Forelimb muscle (tissue), 1 donor: ENCODE measurements at regions not wholly inside any gene's neighbourhood (a gene's known extent, or its start where the extent isn't known, plus 50 kb on each side); places are given as distances from the start of the nearest gene placed in this dataset.

Experiments used
- DNase-seq: peaks from one replicate; pipeline ENCODE4 v3.0.0-alpha.2; 2013; ENCODE audit warnings: low read depth

DNA sequence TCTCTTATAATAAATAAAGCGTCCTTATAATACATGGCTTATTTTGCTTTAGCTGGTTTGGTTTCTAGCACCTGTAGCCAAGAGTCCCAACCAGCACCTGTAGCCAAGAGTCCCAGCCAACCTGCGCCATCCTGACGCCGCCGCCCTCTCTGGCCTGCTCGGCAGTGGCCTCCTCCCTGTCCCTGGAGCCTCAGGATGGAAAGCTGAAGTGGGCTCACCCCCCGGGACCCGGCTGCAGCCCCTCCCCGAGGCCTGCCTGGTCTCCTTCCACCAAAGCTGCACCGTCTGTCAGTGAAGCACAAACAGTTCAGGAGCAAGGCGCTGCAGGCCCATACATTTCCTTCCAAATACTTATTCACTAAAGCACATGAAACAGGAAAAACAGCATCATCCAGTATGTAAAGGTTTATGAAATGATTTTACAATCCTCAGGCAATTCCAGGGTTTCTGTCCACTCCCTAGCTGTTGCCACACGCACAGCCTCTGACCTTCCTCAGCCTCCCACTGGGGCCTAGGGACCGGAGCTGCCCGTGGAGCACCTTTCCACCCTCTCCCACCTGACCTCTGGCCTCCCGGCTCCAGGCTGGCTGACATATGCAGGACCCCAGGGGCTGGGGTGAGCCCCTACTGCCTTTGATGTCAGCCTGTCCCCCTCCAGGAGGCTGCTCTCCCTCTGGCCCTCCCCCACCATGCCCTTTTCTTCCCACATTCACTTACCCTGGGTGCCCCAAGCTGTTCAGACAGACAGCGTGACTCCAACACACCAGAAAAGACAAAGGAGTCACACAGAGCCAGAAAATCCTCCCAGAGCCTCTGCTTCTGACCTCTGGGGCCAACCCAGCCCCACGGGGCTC lies 149.6 kb upstream of the PPP2R2D start:
- DNase-seq: no peak

DNA sequence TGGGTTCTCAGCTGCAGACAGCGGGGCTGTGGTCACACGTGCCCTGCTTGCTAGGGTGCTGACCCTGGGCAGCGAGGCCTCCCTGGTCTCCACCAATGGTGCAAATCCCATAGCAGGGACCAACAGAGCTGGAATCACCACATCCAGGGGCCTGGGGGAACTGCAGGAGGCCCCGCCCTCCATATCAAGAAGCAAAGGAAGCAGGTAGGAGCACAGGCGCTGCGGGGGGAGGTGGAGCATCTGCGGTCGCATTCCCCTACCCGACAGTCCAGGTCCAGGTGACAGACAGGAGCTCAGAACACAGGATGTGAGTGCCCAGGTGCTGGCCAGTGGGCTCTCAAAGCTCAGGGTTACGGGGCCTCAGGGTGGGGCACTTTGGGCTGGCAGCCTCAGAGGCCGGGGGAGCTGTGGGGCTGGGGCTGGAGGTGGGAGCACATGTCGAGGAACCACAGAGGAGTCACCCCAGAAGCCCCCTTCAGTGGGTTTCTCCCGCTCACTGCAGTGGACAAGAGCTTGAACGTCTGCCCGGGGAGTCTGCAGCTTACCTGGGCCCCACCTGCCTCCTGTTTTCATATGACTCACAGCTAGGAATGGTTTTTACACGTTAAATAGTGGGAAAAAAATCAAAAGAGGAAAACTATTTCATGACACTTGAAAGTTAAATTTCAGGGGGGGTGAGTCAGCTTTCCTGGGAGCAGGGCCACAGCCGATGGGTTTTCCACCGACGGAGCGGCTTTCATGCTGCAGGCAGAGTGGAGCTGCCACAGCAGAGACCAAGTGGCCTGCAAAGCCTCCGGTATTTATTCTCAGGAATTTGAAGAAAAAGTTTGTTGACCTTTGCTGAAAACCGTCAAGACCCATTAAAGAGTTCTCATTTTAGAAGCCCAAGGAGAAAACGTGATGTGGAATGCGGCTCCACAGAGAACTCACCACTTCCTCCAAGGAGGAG lies 148.7 kb upstream of the PPP2R2D start:
- DNase-seq: no peak

DNA sequence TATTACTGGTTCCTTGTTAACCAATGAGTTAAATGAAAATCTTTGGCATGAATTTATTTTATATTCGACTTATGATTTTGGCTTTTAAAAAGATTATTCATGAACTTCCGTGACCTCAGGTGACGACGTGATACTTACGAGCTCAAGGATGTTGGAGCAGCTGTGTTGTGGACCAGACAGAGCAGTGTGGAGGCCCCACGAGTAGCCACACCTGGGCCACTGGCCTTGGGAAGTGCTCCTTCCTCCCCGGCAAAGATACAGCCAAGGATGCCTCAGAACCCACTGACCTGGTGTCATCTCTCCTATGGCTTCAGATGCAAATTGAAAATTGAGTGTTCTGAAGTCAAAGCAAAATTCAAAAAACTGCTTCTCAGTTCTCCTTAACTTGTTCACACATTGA lies 147.5 kb upstream of the PPP2R2D start:
- no peak for DNase-seq

DNA sequence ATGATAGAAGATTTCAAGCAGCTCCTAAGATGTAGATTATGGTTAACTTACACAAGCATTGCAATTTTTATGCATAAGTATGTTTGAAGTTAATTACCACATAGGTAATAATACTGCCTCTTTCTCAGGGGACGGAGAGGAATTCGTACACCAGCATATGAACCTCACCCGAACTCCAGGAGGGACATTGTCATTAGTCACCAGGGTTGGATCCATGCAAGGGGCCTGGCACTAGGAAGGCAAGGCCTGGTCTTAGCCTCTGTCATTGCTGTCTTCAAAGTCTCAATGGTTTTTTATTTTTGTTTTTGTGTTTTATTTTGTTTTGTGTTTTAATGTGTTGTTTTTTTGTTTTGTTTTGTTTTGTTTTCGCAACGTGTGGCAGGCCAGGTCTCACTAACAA lies 145.6 kb upstream of the PPP2R2D start:
- DNase-seq: no peak

DNA sequence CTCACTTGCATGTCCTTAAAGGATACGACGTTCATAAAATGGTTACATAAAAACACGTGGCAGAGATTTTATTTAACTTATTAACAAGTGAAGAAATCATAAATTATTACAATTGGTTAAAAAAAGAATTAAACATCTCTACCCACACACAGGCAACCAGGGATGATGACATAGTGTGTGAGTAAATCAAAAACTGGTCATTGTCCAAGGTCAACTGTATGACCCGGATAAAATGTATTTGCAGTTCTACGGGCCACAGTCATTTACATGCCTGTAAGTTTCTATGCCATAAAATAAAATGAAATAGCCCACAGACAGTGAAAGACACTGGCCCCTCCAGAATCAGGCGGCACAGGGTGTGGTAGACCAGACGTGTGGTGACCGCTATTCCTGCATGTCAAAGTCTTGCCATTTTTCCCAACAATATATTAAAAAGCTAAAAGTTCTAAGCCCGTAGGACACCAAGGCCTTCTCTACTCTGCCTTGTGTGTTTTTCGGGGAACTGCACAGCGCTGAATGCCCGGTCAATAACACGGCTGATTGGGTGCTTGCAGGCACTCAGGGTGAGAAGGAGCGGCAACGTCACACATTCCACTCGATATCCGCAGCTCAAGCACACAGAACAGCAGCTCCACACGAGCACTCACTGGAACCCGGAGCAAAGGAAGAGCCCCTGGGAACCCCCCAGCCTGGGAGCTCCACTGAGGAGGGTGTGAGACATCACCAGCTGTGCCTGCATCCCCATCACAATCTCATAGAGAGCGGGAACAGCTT lies 143.3 kb upstream of the PPP2R2D start:
- no peak for DNase-seq

DNA sequence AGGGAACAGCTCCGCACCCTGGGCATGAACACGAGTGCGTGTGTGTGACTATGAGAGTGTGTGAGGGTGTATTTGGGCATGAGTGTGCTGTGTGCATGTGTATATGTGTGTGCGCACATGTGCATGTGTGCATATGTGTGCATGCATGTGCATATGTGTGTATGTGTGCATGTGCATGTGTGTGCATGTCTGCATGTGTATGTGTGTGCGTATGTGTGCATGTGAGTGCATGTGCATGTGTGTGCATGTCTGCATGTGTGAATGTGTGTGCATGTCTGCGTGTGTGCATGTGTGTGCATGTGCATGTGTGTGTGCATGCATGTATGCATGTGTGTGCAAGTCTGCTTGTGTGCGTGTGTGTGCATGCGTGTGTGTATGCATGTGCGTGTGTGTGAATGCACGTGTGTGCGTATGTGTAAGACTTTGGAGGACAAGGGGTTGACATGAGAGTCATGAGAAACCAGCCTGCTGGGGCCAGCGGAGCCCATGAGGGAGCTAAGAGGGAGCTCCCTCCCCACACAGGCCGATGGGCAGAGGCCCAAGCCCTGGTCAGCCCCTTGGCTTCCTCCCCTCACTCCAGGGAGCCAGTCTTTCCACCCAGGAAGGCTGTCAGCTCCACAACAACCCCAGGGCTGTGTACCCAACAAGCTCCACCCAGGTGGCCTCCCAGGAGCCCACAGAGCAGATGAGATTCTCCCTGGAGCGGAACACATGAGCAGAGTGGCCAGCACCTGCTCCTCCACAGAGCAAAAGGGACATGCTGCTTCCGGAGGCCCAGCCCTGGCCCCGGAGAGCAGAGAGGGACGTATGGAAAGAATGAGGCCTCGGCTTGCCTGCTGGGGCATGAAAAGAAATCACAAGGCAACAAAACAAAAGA lies 142.5 kb upstream of the PPP2R2D start:
- DNase-seq: no peak

DNA sequence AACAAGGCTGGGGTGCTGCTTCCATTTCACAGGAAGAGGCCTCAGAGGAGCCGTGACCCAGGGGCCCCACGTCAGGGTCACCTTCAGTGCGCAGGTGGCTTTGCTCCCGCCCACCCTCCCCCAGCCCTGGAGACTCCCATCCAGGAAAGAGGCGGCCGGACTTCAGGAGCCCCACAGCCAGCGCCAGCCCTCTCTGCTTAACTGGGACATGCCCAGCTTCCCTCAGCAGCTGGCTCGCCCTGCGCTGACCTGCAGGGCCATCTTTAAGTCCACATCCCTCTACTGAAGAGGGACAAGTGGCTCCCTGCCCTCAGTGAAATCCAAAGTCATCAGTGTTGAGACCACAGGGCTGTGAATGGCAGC lies 141.9 kb upstream of the PPP2R2D start:
- DNase-seq: no peak

DNA sequence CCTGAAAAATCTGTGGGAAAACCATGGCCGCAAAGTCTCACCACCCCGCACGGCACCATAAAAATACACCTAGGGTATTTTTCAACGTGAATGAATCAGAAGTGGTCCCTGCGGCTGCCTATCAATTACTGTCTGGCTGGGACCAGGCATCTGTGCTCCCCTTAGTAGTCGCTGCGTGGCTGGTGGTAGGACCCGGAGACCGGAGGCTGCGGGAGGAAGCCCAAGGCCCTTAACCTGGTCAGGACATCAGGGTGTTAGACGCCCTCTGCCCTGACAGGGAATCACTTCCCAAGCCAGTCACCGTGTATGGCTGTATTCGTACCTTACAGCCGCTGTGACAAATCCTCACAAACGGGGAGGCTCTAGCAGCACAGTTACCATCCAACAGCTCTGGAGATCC lies 141.5 kb upstream of the PPP2R2D start:
- DNase-seq: no peak

DNA sequence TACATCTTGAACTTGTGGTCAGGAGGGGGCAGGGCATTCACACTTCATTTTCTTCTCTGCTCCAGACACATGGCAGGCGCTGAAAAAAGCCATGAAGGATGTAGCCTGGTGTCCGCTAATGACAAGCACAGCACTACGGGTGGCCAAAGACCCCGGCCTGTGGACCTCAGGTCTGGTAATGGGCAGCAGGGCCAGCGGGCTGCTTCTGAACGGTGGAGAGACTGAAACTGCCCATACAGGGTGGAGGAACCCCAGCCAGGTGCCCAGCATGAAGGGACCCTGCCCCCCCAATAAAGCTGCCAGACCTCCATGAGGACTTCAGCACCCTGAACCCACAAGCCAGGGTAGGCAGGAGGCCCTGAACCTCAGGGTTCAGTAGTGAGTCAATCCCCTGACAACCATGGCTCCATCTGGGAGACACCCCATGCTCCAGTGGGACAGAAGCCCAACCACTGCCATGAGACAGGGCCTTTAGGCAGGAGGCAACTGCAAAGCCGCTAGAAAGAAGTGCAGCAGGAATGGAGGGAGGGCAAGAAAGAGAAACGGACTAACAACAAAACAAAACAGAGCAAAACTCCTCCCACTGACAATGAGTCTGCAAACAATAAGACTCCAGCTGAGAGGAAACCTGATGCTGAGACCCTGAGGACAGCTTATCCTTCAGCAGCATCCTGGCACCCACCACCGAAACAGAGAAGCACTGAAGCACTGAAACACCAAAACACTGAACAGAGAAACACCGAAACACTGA lies 140.2 kb upstream of the PPP2R2D start:
- no peak for DNase-seq

DNA sequence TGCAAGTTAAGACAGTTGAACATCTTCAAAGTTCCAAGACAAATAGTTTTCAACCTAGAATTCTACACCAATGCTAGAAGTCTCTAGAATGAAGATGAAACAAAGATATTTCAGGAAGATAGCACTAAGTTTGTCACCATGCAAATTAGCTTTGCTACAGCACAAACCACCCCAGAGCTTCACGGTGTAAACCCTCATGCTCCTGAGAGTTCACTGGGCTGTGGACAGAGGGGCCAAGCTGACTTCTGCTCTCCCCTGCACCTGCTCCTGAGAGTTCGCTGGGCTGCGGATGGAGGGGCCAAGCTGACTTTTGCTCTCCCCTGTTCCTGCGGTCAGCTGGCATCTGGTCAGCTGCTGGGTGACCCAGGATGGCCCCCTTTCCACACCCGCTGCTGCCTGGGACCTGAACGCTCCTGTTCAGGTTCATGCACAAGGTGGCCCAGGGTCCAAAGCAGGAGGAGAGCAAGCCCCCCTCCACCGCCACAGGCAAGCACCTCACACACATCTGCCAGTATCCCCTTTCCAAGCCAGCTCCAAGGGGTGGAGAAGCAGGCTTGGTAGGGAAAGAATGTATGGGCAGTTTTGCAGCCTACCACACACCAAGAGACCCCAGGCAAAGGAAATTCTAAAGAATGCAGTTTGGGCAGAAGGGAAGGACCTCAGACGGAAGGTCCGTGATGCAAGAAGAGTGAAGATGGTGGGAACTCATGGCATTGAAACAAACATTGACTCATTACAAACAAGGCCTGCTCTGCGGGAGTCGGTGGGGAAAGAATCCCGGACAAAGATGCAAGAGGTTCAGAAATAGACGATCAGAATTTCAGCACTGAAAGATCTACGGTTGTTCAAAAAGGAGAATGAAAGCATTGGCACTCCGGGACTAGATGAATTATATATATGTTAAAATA lies 137.8 kb upstream of the PPP2R2D start:
- DNase-seq: no peak

DNA sequence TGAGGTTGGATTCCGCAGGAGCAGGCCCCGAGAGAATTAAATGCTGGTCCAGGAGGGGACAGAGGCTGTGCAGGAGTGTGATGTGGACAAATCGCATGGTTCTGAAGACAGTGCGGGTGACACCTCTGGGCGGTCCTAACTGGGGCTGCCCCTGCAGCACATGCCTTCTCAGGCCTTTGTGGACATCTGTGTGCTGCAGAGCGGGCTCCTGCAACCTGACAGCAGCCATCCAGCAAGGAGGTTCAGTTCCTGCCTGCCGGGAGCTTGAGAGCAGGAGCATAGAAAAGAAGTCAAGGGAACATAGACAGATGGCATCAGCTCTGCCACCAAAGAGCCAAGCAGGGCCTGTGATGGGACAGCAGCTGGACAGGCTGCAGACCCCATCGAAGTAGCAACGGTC lies 135.9 kb upstream of the PPP2R2D start:
- no peak for DNase-seq

DNA sequence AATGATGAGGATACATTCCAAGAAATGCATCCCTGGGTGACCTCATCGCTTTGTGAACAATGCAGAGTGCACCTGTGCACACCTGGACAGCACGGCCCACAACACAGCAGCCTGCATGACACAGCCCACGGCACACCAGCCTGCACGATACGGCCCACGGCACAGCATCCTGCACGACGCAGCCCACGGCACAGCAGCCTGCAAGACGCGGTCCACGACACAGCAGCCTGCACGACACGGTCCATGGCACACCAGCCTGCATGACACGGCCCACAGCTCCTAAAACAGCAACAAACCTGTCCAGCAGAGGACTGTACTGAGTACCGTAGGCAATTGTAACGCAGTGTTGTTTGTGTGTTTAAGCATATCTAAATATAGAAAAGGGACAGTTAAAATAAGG lies 134.7 kb upstream of the PPP2R2D start:
- no peak for DNase-seq

DNA sequence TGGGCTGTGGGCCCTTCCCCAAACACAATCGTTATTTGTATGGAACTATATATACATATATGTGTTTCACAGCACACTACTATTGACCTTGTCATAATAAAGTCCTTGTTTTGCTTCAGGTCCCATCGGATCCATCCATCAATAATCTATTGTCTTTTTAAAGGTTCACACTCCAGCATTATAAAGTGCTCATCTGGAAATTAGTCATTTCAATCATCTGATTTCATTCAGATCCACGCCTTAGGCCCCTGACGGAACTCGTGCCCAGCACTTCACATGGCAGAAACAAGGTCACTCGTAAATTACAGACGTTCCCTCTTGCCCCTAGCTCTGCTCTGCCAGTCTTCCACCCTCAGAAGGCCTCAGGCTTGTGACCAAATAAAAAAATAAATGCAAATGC lies 133.1 kb upstream of the PPP2R2D start:
- no peak for DNase-seq

DNA sequence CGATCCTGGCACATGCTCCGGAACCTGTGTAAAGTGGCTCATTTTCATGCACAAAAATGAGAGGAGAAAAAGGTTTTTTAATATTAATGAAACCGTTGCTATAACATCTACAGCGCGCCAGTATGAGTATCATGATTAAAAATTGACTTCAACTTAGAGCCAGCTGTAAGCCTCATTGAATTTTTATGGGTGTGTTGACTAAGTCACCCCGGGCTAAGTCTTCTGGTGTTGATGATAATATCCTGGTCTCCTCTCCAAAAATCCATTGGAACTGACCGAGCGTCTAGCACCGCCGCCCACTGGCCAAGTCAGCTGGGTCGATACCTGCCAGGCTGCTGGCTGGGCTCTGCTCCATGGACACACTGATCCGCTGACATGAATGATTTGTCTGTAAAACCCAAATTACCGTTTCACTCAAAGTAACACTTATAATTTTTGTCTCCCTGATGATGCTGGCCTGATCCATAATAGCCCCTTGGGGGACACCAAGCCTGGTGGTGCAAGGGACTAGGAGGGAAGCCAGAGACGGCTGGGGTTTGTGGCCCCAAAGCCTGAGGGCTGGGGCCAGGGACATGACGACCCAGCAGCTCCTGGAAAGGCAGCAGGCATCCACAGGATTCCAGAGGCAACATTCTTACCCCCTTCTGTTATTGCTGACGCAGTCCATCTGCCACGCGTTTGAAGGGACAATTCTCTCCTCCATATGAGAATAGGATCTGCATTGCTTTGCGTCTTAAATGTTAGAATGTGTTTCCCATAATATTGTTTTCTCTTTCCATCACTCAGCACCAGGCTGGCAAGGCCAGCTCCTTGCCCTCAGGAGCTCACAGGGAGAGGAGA lies 131.0 kb upstream of the PPP2R2D start:
- DNase-seq: no peak

DNA sequence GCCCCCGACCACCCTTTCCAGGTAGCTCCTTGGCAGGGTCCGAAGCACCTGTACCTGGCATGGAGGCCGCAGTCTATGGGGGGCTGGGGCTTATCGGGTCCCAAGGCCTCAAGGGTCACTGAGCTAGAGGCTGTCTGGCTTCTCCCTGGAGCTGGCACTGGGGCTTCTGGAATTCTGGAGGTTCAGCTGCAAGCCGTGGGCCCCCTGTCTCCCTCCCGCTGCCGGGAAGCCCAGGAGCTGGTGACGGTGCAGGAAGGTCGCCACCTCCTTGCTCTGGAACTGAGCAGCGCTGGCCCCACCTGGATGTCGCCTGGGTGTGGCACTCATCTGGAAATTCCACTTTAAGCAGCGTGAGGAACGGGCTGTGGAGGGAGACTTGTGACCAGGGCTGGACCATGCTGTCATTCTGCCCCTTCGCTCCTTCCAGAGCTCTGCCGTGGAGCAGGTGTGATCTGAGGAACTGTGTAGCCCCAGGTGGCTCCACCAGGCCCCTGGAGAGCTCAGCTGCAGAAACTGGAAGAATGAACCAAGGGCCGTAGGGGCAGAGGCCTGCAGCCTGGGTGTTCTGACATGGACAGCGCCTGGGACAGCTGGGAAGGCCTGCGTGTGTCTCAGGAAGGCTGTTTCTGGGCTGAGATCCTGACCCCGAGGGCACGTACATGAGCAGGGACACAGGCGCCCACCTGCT lies 129.7 kb upstream of the PPP2R2D start:
- DNase-seq: no peak

DNA sequence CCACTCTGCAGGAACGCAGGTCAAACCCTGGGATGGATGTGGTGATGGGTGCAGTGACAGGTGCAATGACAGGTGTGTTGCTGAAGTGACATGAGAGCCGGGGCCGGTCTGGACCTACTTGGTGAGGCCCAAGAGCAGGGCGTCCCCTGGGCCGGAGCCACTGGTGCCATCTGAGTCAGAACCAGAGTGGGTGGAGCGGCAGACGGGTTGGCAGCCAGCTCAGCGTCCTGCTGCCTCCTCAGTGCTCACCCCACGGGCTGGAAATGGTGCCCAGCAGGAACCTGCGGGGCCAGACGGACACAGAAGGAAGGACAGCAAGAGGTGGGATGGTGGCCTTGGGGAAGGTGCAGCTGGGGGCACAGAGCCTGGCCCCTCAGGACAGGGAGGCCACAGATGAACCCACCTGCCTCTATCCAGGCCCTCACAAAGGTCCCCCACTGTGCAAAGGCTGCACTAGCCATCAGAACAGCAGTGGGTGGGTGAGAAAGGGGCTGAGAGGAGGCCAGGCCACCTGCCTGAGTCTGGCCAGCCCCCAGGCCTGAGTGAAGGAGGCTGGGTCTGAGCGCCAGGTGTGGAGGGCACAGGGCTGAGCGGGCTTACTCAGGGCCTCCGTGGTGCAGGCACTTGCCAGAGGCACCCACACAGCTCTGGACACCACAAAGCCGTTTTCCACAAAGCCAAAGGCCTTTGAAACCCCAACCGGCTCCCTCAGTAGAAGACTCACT lies 129.0 kb upstream of the PPP2R2D start:
- DNase-seq: no peak

DNA sequence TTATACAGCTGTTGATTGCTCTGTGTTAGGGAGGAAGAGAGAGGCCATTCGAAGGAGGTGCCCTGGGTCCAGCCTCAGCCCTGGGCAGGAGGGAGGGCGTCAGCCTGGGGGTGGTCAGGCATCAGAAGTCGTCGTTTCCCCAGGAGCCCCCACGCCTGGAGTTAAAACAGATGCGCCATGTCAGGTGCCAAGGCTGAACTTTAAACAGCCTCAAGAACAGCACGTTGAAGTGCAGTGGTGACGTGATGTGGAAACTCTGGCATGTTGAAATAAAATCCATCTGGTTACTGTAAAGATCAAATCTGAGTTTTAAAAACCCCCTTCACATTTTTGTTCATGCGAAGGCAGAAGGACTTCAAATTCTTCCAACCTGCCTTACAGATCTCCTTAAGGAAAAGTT lies 128.4 kb upstream of the PPP2R2D start:
- DNase-seq: peak; percentile 34
